ENCODE measurements at regions not wholly inside any gene's neighbourhood (a gene's known extent, or its start where the extent isn't known, plus 50 kb on each side); places are given as distances from the start of the nearest gene placed in this dataset.
"Not testable (repeated sequence)": the region's sequence is repeated elsewhere in the genome, so short reads cannot be mapped to it uniquely, and the experiment has no call there.

DNA sequence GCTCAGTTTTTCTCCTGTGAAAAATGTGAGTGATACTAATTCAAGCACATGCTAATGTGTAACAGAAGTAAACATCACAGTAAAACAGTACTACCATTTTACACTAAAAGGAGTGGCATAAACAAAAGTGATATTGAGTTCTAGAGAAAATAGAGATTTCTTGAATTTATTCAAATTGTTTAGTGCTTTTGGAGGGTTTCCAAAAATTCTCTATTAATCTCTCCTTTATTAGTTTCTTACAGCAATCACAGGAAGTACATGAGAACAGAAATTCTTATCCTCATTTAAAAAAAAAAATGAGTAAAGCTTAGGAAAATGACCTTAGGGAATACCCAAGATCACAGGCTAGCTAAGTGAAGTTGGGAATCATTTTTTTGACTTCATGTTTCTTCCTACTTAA is 459.7 kb upstream of the GALNTL6 start:
- DNase-seq (ENCODE audit: low read depth in 2 of 3, low spot score in 1 of 3) = no peak

DNA sequence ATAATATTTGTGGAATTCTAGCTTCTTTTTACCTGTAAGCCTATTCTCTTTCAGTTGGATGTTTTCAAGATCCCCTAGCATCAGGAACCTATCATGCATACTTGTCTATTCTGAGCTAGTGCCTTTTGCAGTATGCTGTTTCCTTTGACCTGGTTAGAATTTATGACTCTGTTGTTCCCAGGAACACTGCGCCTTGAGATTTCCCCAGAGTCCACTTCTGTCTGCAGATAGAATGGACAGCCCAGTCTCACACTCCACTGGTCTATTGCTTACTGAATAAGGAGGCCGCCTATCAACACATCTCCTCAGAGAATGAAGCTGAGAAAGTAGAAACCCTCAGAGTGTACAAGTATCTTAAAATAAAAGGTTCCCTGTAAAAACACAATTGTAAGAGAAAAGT is 465.1 kb upstream of the GALNTL6 start:
- no peak for DNase-seq (ENCODE audit: low read depth in 2 of 3, low spot score in 1 of 3)

DNA sequence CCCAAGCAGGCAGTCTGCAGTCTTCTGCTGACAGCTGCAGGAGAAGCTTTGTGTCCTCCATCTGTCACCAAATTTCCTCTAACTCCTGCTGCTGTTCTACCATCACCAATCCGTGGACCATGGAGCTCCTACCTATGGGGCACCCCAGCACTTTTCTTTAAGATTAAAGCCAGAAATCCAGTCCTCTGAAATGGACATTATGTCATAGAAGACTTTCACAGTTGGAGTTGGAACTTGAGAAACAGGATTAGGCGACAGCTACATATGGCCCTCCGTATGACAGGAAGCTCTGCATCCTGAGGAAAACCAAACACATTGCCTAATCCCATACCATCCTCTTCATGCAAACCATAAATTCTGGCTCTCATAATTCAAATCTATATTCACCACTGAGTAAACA is 470.6 kb upstream of the GALNTL6 start:
- no peak for DNase-seq (ENCODE audit: low read depth in 2 of 3, low spot score in 1 of 3)

DNA sequence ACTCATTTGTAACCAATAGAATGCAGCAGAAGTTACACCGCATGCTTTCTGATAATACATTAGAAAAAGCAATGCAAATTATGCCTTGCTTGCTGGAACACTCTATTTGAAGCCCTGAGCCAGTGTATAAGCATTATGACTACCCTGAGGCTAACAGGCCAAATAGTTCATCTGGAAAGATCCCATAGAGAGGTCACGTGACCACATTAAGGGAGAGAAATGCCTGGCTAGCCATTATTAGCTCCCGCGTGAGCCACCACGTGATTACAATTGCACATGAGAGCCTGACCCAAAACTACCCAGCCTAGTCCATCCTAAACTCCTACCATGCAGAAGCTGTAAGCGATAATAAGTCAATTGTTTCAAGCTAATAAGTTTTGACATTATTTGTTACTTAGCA is 472.9 kb upstream of the GALNTL6 start:
- no peak for DNase-seq (ENCODE audit: low read depth in 2 of 3, low spot score in 1 of 3)

DNA sequence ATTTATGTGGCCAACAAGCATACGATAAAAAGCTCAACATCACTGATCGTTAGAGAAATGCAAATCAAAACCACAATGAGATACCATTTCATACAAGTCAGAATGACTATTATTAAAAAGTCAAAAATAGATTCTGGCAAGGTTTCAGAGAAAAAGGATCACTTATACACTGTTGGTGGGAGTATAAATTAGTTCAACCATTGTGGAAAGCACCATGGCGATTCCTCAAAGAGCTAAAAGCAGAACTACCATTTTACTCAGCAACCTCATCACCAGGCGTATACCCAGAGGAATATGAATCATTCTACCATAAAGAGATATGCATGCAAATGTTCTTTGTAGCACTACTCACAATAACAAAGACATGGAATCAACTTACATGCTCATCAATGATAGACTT is 478.7 kb upstream of the GALNTL6 start:
- no peak for DNase-seq (ENCODE audit: low read depth in 2 of 3, low spot score in 1 of 3)

DNA sequence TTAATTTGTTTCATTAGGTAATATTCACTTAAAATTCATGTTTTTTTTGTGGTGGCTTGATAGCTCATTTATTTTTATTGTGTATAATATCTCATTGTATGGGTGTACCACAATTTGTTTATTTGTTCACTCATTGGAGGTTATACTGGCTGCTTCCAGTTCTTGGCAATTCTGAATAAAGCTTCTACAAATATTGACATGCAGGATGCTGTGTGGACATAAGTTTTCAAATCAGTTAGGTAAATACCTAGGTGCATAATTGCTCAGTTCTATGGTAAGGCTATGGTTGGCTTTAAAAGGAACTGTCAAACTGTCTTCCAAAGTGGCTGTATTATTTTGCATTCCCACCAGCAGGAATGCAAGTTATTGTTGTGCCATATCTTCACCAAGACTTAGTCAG is 504.5 kb upstream of the GALNTL6 start:
- DNase-seq (ENCODE audit: low read depth in 2 of 3, low spot score in 1 of 3) = no peak

DNA sequence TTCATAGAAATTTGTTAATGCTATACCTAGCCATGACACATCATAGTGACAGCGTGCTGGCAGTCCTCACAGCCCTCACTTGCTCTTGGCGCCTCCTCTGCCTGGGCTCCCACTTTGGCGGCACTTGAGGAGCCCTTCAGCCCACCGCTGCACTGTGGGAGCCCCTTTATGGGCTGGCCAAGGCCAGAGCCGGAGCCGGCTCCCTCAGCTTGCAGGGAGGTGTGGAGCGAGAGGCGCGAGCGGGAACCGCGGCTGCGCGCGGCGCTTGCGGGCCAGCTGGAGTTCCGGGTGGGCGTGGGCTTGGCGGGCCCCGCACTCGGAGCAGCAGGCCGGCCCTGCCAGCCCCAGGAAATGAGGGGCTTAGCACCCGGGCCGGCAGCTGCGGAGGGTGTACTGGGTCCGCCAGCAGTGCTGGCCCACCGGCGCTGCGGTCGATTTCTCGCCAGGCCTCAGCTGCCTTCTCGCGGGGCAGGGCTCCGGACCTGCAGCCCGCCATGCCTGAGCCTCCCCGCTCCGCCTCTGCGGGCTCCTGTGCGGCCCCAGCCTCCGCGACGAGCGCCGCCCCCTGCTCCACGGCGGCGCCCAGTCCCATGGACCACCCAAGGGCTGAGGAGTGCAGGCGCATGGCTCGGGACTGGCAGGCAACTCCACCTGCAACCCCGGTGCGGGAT is 515.0 kb upstream of the GALNTL6 start:
- not testable (repeated sequence) for DNase-seq (ENCODE audit: low read depth in 2 of 3, low spot score in 1 of 3)

DNA sequence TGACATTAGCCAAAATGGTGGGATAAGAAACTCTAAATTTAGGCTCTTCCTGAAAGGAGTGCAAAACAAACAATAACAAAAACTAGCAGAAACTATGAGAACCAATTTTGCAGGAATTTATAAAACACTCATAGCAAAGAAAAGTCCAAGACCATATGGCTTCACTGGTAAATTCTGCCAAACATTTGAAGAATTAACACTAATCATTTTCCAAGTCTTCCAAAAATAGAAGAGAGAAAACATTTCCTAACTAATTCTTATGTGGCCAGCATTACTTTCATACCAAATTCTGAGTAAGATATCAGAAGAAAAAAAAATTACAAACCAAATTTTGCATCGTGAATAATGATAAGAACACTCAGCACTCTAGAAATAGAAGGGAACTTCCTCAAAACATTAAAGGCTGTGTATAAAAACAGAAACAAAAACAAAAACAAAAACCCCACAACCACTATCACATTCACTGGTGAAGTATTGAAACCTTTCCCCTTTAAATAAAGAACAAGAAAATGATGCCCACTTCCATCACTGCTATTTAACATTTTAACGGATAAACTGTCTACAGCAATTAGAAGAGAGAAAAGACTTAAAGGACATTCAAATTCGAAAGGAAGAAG is 524.3 kb upstream of the GALNTL6 start:
- no peak for DNase-seq (ENCODE audit: low read depth in 2 of 3, low spot score in 1 of 3)

DNA sequence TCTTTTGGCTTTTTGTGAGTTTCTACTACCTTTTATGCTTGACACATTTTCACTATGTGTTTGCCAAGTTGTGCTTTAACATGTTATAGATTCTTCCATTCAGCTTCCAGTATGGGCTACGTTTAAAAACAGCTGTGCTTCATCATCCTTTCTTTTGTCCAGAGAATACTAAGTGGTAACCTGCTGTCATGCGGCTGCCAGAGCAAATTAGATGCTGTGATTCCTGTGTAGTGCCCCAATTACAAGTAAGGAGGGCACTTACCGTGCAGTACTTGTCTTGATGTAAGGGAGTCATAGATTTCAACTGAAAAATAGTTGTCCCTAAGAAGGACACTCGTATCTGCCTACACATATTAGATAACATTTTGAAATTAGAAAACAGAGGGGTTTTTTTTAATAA is 531.8 kb upstream of the GALNTL6 start:
- DNase-seq (ENCODE audit: low read depth in 2 of 3, low spot score in 1 of 3) = no peak

DNA sequence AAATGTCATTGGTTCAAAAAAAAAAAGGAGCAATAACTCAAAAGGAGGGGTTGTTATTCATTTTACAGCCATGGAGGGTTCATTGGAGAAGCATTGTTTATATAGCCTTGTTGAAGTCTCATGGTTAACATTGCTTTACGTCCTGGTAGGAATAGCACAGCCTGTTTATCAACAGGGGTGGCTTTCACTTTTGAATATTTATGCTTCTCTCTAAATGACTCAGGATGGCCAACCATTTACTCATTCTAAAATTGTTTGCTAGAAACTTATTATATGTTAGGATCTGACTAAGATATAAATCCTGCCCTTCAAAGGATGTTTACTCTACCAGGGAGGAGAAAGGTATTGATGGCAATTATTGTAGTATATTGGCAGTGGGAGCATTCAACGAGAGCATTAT is 534.1 kb upstream of the GALNTL6 start:
- no peak for DNase-seq (ENCODE audit: low read depth in 2 of 3, low spot score in 1 of 3)

DNA sequence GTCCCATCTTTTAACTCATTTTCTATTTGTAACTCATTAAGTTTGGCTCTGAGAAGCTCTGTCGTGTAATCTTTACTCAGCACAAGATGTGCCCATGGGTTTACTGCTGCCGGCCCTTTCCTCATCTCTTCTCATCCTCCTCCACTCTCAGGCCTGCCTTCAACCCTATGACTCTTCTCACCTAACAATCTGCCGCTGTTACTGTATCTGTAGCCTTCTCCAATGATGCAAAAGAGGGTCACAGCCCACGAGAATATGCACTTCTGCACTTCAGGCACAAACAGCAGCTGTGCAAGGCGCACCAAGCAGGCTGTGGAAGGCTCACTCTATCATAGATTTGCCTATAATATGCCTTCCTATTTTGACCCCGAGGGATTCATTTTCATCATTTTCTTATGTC is 546.5 kb upstream of the GALNTL6 start:
- no peak for DNase-seq (ENCODE audit: low read depth in 2 of 3, low spot score in 1 of 3)

DNA sequence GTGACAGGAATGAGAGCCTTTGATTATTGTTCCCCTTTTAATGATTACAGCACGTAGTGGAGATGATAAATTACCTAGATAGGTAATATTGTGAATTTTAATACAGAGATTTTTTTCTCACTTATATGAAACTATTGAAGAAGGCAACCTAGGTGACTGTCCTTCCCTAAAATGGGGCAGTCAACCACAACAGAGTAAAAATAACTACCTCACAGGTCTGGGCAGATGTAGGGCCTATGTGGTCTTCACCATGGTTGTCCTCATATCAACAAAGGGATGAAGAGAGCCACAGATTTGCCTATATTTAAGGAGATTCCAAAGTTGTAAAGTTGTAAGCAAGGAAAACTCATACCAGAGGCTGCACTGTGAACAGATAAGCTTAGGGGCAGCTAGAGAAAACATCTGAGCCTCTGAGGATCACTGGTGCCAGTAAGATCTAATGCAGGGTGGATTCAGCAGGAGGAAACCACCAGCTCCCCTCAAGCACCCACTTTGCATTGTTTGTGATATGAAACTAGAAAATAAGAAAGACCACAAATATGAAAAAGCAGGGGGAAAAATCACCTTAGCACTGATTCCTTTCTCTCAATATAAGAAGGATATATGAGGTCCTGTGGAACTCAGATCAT is 547.9 kb upstream of the GALNTL6 start:
- DNase-seq (ENCODE audit: low read depth in 2 of 3, low spot score in 1 of 3) = no peak

DNA sequence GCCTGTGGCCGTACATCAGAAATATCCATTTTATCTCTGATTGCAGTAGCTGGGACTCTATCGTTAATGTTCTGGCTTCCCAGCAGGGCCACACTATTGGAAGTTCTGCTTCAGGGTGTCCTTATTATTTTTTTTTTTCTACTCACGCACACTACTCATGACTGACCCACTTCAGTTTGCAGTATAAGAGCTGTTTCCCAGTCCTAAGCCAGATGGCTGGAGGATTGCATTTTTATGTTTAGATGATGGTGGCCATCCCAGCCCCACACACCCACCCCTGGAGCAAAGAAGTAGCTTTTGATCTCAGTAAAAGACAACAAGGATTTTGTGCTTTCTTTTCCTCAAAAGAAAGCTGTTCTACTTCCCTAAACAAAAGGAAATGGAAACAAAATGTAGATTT is 557.0 kb upstream of the GALNTL6 start:
- no peak for DNase-seq (ENCODE audit: low read depth in 2 of 3, low spot score in 1 of 3)

DNA sequence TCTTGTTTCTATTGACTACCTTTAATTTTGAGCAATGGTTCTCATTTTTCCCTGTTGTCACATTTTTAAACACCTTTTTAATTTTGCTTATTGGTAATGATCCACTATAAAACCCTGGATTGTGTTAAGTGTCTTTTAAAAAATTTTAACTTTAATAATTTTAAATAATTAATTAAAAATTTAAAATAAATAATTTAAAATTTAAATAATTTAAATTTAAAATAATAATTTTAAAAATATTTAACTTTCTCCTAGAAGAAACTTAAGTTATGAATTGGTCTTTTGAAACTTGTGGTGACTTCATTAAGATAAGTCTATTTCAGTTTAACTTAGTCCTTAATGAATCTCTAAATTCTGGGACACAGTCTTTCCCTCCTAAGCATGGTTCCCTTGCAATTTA is 566.3 kb upstream of the GALNTL6 start:
- DNase-seq (ENCODE audit: low read depth in 2 of 3, low spot score in 1 of 3) = no peak

DNA sequence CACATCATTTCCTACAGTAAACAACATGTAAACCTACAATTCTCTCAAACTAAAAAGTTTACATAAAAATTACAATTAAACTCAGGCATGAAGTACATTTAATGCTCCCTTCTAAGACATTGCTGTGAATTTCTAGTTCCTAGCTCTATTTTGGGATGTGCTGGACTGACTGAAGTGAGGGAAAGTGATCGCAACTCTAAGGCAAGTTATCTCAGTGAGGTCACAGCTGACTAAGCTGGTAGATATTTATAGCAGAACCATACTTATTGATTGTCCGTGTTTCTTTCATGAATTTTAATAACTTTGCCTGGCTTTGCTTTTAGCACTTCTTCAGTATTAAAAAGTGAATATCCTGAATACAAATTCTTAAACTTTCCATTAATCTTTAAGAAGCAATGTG is 570.4 kb upstream of the GALNTL6 start:
- DNase-seq (ENCODE audit: low read depth in 2 of 3, low spot score in 1 of 3) = no peak

DNA sequence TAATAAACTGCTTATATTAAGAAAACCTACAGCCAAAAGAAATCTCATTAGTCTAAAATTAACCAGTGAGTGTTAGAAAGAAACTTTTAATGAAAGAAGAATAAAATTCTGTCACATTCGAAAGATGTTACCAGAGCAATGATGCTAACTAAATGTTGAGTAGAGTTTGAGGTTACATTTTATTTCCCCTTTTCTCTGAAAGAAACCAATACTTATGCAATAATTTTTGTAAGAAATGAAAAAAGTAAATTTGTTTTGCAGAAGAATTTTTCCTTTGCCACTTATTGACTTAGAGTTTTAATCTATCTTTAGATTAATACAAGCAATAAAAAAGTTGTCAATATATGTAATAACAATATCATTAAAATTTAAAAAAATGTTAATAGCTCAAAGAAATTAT is 574.0 kb upstream of the GALNTL6 start:
- no peak for DNase-seq (ENCODE audit: low read depth in 2 of 3, low spot score in 1 of 3)

DNA sequence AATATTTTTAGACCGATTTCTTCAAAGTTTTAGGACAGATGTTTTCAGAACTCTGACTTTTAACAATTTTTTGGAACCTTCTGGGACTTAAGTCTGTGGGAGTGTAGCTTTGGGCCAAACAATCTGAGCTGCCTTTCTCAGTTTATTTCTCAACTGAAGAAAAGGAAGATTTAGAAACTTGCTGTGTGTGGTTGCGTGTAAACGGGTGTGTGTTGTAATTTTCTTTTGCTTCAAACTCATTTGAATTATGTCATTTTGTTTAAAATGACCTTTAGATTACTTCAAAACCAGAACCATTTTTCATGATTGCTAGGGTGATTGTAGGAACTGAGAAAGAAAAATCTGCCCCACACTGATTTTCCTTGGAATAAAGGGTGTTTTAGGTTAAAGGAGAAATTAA is 577.7 kb upstream of the GALNTL6 start:
- DNase-seq (ENCODE audit: low read depth in 2 of 3, low spot score in 1 of 3) = no peak

DNA sequence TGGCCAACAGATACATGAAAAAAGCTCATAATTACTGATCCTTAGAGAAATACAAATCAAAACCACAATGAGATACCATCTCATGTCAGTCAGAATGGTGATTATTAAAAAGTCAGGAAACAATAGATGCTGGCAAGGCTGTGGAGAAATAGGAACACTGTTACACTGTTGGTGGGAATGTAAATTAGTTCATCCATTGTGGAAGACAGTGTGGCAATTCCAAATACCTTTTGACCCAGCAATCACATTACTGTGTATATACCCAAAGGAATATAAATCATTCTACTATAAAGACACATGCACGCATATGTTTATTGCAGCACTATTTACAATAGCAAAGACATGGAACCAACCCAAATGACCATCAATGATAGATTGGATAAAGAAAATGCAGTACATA is 583.9 kb upstream of the GALNTL6 start:
- DNase-seq (ENCODE audit: low read depth in 2 of 3, low spot score in 1 of 3) = not testable (repeated sequence)

DNA sequence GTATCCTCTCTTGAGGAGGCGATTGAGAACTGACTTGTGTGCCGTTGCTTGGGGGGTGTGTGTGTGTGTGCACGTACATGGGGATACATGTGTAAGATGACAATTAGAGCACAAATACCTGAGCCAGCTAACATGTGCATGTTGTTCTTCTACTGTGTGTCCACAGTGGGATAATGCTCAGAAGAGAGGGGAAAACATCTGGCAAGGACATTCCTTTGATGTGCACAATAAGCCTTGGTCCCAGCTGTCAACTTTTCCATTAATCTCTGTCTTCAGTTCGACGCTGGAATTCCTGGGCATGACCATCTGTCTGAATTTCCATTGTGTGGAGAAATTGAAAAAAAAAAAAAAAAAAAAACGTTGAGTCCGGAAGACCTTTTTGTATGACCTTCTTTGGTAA is 592.0 kb upstream of the GALNTL6 start:
- DNase-seq (ENCODE audit: low read depth in 2 of 3, low spot score in 1 of 3) = no peak

DNA sequence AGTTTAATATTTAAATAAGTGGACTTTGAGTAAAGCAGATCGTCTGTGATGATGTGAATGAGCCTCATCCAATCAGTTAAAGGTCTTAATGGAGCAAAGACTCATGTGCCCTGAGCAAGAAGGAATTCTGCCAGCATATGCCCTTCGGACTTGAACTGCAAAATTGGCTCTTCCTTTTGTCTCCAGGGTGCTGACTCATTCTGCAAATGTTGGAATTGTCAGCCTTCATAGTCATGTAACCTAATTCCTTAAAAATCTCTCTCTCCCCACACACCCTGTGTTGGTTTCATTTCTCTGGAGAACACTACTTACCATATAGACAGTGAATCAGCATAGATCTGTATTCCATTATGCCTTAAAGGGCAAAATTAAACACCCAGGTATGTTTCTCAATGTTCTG is 609.8 kb upstream of the GALNTL6 start:
- DNase-seq (ENCODE audit: low read depth in 2 of 3, low spot score in 1 of 3) = no peak

DNA sequence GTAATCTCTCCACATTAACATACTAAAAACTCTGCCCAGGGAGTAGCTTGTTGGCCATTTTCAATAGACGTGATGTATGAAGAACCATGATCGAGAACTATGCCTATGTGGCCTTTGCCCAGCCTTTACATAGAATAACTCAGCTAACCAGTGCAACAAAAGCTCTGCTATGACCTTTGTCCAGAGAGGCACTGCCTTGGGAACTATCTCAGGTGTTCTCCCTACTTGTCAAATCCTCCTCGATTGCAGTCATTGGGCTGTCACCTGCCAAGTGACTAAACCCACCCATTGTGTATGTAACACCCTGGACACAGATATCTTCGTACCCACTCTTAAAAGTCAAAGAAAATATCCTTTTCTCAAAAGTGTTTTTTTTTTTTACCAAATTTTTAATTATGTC is 610.3 kb upstream of the GALNTL6 start:
- no peak for DNase-seq (ENCODE audit: low read depth in 2 of 3, low spot score in 1 of 3)

DNA sequence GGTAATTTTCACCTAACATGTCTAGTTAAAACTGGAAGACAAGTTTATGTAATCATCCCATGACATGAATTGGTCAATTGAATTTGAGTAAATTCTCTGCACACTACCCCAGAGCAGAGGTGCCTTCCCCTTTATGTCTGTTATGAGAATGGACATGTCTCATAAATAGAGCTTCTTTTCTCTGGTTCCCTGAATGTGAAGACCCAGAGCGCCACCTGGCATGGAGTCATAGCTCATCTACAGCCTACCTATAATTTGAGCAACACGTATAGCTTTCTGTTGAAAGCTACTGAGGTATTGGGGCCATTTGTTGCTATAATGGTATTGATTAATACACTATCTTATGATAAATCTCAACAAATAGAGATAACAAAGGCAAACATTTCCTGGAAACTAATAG is 626.5 kb upstream of the GALNTL6 start:
- no peak for DNase-seq (ENCODE audit: low read depth in 2 of 3, low spot score in 1 of 3)

DNA sequence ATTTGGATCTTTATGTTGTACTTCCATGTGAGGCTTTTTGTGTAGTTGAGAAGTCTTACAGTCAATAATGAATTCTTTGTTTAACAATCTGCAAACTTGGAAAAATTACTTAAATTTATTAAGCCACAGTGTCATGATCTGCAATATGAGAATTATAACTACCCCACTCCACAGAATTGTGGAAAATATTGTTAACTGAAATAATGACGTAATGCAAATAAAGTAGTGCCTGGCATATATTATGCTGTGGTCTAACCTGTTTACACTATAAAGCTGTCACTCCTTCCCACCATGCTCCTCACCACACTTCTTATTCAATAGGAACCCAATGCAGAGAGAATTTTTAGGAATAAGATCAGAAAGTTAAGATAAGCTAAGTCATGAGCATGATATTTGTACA is 632.1 kb upstream of the GALNTL6 start:
- no peak for DNase-seq (ENCODE audit: low read depth in 2 of 3, low spot score in 1 of 3)
